NT2/D1 (cell line): ENCODE measurements at regions not wholly inside any gene's neighbourhood (a gene's known extent, or its start where the extent isn't known, plus 50 kb on each side); places are given as distances from the start of the nearest gene placed in this dataset.

Experiments
- SUZ12 ChIP-seq: IDR thresholded peaks from 2 replicates; pipeline ENCODE4 v1.6.1; 2011; ENCODE audit not compliant: insufficient read length, insufficient read depth; ENCODE audit errors: extremely low read depth
- ZNF274 ChIP-seq: IDR thresholded peaks from 2 replicates; pipeline ENCODE4 v1.6.1; 2011; ENCODE audit warnings: mild to moderate bottlenecking, low read depth, low read length

GRCh38 chr1:2914702-2915101, 106.6 kb upstream of the ACTRT2 start:
- TF ChIP-seq ZNF274 (no peak), SUZ12 (no peak)
